HG03571 (cell line): ENCODE measurements at regions not wholly inside any gene's neighbourhood (a gene's known extent, or its start where the extent isn't known, plus 50 kb on each side); places are given as distances from the start of the nearest gene placed in this dataset.
"Not testable (repeated sequence)": the region's sequence is repeated elsewhere in the genome, so short reads cannot be mapped to it uniquely, and the experiment has no call there.

Experiments
- ATAC-seq: cut with Tn5 transposase; IDR thresholded peaks from one replicate; pipeline ENCODE4 v1.9.1; 2021; ENCODE audit not compliant: unreplicated experiment

DNA sequence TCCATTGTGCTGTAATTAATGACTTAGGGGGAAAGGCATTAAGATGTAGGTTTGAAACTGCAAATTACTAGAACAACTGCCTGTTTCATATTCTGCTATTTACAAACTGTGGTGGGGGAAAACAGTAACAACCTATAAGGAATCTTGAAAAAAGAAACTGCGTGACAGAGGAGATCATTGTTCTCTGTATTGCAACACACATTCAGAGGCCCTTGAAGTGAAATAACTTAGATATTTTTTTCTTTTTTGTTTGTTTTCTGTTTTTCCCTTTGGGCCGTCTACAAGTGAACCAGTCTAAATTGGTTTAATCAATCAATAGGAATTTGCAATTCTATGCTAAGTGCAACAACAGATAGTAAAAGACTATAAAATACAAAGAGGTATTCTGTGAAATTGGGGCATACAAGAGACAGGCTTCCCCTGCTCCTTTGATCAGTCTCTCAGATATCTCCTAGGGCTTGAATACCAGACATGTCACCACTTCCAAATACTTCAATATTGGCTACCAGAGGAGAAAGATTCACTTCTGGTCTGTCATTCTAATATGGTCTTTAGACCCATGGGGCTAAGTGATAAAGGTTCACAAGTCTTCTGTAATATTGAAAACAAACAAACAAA is 2055.1 kb upstream of the CELF4 start:
- ATAC-seq, result no peak

DNA sequence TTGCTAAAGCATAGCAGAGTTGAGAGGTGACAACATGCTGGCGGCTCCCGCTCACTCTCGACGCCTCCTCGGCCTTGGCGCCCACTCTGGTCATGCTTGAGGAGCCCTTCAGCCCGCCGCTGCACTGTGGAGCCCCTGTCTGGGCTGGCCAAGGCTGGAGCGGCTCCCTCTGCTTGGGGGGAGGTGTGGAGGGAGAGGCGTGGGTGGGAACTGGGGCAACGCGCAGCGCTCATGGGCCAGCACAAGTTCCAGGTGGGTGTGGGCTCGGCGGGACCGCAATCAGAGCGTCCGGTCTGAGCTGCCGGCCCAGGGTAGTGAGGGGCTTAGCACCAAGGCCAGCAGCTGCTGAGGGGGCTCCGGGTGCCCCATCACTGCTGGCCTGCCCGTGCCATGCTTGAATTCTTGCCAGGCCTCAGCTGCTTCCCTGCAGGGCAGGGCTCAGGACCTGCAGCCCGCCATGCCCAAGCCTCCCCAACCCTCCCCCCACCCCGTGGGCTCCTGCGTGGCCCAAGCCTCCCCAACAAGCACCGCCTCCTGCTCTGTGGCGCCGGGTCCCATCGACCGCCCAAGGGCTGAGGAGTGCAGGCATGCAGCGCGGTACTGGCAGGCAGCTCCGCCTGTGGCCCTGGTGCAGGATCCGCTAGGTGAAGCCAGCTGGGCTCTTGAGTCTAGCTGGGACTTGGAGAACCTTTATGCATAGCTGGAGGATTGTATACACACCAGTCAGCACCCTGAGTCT is 2052.8 kb upstream of the CELF4 start:
- ATAC-seq, result no peak

DNA sequence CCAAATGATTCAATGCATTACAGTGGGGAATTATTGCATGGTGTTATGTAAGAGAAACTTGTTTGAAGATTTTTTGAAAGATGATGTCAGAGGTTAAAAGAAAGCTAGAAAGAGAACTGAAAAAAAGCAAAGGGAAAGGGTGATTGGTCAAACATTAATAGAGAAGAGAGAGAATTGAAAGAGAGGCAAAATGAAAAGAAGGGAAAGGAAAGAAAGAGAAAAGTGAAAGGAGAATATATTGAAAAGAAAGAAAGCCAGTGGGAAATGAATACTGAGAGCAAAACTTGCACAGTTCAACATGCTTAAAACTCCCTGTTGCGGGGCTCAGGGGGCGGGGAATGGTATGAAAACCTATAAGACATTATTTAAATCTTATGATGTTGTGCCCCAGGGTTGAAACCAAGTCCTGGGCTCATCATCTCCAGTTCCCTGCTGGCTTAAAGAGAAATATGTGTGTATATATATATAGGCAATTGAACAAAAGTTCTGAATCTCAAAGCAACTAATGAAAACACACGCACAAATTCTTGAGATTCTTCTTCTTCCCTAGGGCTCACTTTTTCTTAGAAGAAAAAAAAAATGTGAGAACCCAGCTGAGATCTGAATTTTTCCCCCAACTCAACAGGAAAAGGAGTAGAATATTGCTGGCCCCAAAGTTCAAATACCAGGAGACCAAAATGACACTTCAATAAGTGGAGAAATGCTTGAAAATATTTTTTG is 2045.9 kb upstream of the CELF4 start:
- no peak for ATAC-seq

DNA sequence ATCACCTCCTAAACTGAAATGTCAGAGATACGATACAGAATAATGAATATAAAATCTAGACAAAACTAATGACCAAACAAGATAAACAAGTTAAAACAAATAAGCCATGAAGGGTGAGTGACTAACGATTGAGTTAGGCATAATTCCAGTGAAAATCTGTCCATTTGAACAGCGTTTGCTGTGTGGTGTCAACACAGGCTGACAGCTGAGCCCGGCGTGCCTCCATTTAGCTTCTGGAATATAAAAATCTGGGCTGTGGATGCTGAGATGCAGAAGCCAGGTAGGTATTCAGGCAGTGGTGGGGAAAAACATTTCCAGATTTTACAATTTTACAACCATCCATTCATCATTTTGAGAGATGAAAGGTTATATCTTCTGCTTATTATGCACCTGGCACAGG is 2041.4 kb upstream of the CELF4 start:
- no peak for ATAC-seq

DNA sequence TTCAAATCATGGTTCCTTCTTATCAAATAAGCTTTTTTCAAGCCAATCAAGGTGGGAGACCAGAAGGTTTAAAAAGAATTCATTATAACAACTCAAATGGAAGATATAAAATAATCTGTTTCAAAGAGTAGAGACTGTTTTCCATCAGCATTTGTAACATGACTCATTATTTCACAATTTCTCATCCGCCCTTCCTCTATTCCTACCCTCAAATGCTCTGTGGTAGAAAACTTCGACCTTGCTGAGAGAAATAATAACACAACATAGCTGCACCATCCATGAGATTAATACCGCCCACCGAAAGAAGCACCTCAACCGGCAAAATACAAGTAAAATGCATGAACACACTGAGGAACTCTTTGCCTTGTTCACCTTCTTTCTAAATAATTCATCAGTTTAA is 2039.2 kb upstream of the CELF4 start:
- ATAC-seq, result no peak

DNA sequence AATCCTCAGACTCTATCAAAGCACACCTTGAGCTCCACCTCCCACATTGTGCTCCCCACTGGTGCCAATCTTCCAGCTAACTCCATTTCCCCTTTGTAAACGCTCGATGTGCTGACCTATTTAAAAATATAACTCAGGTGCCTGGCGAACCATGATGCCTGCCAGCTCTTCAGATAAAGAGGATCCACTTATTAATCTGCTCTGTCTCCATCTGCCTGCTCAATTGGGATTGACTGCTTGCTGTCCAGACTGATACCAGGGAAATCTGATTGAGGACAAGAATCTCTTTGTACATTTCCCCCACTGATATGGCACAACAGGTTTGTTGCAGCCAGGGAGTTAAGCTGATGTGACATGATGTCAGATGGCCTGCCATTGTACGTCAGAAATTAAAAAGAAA is 2036.5 kb upstream of the CELF4 start:
- no peak for ATAC-seq

DNA sequence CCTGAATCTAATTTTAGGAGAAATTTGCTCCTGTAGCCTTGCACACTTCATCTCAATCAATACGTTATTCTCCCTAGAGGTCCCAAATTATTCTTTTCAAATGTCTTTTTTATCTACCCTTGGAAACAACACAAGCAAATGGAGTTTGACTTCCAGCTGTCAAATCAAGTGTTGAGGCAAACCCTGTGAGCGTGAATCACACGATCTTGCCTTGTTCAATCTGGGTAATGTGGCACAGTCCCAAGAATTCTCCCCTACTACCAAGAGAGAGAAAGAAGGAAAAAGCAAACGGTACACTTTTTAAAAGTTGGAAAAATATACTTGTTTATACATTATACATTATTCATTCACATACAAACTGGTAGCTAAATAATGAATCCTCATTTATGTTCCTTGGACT is 2035.3 kb upstream of the CELF4 start:
- ATAC-seq, result no peak

DNA sequence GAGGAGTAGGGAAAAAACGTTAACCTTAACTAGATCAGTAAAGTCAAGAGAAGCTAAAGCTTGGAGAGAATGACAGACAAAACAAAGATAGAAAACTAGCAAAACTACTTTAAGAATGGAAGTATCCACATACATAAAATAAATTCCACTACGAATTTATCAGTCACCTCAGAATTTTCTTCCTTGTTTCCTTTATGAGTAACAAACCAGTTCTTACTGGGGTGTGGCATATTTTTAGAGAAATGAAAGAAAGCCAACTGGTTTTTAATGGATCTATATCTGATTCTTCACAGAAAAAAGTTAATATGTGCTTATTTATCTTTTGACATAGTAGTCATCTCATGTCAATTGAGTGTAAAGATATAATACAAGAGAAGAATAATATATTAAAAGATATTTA is 2033.7 kb upstream of the CELF4 start:
- ATAC-seq, result no peak

DNA sequence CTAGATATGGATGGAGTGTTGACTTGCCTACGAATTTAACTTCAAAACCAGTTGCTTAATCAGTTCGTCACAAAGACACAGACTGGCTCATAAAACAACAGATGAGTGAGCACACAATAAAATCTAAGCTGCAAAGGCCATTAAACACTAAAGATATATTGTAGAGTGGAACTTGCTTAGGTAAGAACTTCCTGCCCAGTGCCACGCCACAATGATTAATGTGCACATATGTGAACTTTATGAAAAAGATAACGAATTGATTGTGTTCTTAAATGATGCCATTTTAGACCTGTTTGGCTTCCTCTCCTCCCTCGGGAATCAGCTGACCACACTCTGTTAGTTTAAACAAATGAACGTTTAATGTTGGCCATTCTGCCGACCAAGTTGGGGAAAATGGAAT is 2031.3 kb upstream of the CELF4 start:
- ATAC-seq, result no peak

DNA sequence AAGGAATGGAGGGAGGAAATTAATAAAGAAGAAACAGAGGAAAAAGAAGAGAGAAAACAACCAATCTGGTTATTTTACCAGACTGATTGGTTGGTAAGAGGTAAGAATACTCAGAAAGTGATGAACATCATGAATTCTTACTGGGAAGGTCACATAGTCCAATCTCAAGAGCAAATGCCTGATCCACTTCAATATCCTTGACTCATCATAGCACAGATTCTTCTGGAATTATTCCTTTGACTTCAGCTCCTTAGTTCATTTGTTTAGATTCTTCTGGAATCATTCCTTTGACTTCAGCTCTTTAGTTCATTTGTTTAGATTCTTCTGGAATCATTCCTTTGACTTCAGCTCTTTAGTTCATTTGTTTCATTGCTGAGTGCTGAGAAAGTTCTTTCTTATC is 2030.6 kb upstream of the CELF4 start:
- ATAC-seq, result no peak

DNA sequence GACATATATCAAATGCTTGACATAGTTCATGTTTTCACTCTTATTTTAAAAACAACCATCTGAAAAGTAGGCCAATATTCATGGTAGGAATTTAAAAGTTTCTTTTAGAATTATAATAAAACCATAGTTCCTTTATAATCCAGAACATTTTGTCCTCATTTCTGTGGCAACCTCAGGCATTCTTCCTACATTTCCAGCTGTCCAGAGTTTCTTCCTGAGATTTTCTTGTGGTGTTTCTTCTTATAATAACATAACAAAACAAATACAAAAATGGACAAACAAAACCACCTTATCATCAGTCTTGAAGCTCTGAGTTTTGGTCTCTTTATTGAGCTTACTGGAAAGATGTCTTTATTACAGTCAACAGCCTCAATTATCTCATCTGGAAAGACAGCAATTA is 2028.6 kb upstream of the CELF4 start:
- ATAC-seq, result no peak

DNA sequence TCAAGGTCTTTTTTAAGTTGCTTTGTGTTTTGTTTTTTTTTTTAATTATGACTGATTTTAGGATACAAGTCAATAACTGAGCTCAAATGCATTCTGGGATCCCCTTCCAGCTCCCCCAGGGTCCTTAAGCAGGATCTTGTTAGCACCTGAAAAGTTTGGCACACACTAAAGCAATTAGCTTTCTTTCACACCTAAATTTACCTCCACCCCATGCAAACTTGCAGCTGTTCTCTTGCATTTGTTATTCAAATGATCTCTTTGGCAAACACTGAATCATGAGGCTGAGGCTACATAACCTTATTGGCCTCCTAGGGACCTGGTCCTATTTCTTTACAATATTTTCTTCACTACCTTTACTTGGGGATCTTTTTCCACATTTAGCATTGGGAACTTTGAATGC is 2026.1 kb upstream of the CELF4 start:
- no peak for ATAC-seq

DNA sequence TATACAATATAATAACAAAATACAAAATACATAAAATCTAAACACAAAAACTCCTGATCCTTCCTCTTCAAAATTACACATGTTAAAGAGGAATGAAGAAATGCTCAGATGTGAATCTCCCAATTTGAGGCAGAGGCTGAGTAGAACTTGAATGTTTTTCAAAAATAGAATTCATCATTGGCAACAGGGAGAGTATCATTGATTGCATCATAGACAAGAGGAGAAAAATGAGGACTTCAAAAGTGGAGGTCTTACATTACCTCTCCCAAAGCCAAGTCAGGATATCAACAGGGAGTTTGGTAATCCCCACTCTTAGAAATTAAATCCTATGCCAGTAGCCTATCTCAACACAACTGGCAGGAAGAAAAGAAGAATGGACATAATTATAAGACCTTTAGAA is 2023.9 kb upstream of the CELF4 start:
- ATAC-seq, result no peak

DNA sequence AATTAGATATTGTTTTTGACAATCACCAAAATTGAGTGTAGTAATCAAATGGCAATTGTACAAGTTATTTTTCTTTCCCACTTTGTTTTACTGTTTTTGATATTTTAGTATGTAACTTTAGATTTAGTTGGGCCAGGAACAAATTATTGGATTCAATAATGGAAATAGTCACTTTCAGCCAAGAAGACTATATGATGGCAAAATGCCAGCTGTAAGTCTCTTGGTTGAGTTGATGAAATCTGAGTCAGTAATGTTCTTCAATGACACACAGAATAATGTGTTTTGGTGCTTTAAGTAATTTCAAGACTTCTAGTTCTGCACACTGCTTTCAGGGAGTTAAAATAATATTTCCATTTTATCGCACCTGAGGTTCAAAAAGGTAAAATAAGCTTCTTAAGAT is 2022.0 kb upstream of the CELF4 start:
- ATAC-seq, result no peak

DNA sequence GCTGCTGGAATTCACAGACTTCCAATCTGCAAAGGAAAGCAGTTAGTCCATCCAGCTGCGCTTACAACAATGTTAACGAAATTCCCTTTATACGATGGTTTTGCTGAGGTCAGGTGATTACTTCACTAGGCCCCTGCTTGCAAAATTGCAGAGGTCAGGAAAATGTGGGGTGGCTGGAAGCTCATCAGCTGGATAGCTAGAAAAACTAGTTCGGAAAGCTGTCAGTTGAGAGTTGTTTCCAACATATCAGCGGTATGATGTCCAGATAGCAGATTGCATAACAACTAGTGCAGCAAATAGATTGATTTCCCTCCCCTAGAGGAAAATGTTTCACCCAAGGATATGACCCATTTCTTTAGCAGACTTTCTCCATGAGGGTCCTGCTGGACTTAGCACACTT is 2021.1 kb upstream of the CELF4 start:
- no peak for ATAC-seq

DNA sequence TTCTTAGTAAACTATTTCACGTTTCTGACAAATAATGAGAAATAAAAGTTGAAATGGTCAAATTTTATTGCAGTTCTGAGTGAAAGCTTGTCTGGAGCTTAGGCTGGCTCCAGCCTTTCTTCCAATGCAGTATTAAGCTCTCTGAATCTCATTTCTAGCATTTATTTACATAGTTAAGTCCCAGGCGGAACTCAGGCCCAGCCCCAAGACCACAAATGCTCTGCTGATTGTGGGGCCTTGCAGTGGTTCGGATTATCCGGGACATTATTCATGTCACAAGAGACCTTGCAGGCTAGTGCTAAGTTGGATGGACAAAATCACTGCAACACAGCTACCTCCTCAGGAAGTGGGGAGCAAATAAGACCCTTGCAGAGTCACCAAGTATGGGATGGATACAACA is 2009.3 kb upstream of the CELF4 start:
- no peak for ATAC-seq

DNA sequence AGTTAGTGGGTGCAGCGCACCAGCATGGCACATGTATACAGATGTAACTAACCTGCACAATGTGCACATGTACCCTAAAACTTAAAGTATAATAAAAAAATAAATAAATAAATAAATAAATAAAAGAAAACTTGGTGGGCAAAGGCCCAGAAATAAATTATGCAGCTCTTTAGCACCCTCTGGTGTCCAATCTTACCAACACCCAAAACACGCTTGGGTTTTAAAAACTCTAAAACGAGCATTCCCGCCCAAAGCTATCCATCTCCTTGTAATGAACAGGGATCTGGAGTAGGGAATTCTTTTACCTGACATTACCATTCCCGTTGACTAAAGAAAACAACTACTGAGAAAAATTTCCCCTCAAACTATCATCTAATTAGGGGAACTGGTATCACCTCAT is 2005.9 kb upstream of the CELF4 start:
- no peak for ATAC-seq

DNA sequence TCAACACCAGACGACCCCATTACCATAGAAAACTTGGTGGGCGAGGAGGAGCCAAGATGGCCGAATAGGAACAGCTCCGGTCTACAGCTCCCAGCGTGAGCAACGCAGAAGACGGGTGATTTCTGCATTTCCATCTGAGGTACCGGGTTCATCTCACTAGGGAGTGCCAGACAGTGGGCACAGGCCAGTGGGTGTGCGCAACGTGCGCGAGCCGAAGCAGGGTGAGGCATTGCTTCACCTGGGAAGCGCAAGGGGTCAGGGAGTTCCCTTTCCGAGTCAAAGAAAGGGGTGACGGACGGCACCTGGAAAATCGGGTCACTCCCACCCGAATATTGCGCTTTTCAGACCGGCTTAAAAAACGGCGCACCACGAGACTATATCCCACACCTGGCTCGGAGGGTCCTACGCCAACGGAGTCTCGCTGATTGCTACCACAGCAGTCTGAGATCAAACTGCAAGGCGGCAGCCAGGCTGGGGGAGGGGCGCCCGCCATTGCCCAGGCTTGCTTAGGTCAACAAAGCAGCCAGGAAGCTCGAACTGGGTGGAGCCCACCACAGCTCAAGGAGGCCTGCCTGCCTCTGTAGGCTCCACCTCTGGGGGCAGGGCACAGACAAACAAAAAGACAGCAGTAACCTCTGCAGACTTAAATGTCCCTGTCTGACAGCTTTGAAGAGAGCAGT is 2000.1 kb upstream of the CELF4 start:
- not testable (repeated sequence) for ATAC-seq

DNA sequence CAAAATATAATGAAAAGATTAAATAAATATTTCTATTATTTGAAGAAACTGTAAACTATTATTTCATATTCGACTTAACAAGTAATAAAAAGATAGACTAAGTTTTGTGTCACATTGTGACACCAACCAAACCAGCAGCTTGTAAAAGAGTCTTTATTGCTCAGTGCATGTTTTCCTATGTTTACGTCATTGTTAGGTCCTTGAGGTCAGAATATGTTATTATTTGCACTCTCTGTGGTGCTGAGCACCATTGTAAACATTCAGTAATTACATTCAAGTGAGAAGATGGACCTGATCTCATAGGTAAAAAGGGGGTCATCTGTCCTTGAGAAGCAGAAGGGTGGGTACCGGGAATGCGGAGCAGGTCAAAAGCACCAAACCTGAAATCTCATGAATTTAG is 1999.1 kb upstream of the CELF4 start:
- ATAC-seq, result no peak

DNA sequence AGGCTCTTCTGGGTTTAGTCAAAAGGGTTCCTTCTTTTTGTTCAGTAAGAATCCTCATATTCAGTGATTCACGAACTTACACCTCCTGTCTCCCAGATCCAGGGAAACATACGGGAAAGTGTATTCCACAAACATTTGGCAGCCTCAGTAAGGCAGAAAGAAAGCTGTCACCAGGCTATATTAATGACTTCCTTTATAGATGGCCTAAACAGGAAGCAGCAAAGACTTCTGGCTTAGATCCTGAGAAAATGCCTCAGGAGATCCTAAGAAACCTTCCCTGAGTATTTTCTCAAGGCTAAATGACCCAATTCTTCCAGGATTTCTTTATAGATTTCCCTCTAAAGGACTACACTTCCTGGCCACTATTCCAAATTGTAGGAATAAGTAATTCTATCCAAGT is 1995.5 kb upstream of the CELF4 start:
- ATAC-seq, result no peak

DNA sequence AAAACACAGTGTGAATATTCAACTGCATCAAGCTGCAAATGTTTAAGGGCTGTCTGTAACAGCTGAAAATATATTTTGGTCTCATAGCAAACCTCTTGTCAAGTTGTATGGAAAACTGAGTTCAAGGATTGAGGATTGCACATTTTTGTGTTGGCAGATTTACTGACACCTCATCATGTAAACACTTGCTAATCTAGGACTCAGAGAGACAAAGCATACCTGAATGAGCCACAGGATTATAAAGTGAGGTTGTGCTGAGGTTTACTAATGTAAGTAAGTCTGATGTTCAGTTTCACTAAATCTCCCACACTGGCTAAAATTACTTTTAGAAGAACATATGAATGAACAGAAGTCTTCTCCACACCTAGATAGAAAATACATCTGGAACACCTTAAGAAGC is 1993.1 kb upstream of the CELF4 start:
- no peak for ATAC-seq

DNA sequence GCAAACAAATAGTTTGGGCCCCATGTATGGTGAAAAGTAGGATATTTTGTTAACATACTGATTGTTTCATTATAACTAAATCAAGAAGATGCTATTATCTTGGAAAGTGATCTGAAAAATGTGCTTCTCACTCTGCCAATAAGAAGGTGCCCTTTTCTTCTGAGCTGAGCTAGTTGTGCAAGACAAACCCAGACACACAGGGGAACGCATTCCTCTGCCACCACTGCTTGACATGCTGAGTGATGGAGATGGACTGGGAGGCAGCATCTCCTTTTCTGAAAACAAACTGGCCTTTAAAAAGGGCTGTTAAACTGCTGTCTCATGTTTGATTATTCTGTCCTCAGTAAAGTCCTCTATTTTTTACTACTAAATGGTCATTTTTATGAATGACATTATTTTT is 1989.9 kb upstream of the CELF4 start:
- ATAC-seq, result no peak
